K562 (cell line): ENCODE measurements at regions not wholly inside any gene's neighbourhood (a gene's known extent, or its start where the extent isn't known, plus 50 kb on each side); places are given as distances from the start of the nearest gene placed in this dataset.

Experiments used
- ATAC-seq: fragments of 200-7000 bp; cut with Tn5 transposase; 3 replicates; pipeline ENCODE4 v1.9.1; 2020; ENCODE audit warnings: moderate library complexity
- BruUV-seq: library from RNA; stranded (reverse); fragments of 400-500 nt; replicated peaks from 2 replicates; lab custom pipeline; 2021; lab: Mats Ljungman, UMichigan
- CTCF ChIA-PET: fragments of 300-600 bp; formaldehyde crosslinking; extraction: SDS; loops from one replicate; lab custom pipeline; 2021; ENCODE audit warnings: low intra/inter-chr PET ratio; lab: Yijun Ruan, JAX
- POLR2A ChIA-PET: fragments of 300-600, 350-650 bp; sonication (Branson Sonifier 250); formaldehyde crosslinking; extraction: SDS; loops from one replicate; lab custom pipeline; 2021; ENCODE audit warnings: antibody characterized with exemption, inconsistent platforms; lab: Yijun Ruan, JAX
- DNase-seq, 4 experiments: peaks; one replicate each; pipeline versions ENCODE4 v3.0.0 to v3.0.0-alpha.2; 2011 to 2018; ENCODE audit warnings: low spot score in 3 of 4, mixed read lengths in 3 of 4; ENCODE audit errors: extremely low read depth in 1 of 4
- FAIRE-seq: peaks from 2 replicates; lab custom pipeline; 2011; peaks lifted over from hg19 to GRCh38; lab: Jason Lieb, UNC
- H2AFZ ChIP-seq: 2 replicates; pipeline ENCODE4 v1.6.0; 2011; ENCODE audit warnings: low read depth, low read length, control low read depth, inconsistent platforms
- H3K27ac ChIP-seq: fragments of 200-600 bp; 3 replicates; pipeline ENCODE4 v1.8.0; 2011; ENCODE audit warnings: low read depth, mild to moderate bottlenecking, control low read depth, inconsistent platforms, low read length, moderate library complexity, mixed read lengths; ENCODE audit errors: extremely low read depth
- H3K27me3 ChIP-seq, 2 experiments: fragments of 300-600 bp in 1 of 2; 2 replicates in 1 of 2; 3 replicates in 1 of 2; pipeline versions ENCODE4 v1.6.0 to v1.8.0; 2011; ENCODE audit warnings: inconsistent platforms in 2 of 2, low read length in 2 of 2, mild to moderate bottlenecking in 1 of 2, mixed read lengths in 1 of 2, moderate library complexity in 1 of 2; ENCODE audit not compliant: control insufficient read depth in 2 of 2, insufficient read depth in 2 of 2
- H3K36me3 ChIP-seq: fragments of 300-600 bp; 3 replicates; pipeline ENCODE4 v1.8.0; 2011; ENCODE audit warnings: mild to moderate bottlenecking, low read length, inconsistent platforms; ENCODE audit not compliant: control insufficient read depth, insufficient read depth
- H3K4me1 ChIP-seq, 2 experiments: fragments of 200-600 bp in 1 of 2; replicated peaks in 1 of 2; 2 replicates in 1 of 2; 3 replicates in 1 of 2; pipeline versions ENCODE4 v1.5.1 to v1.8.0; 2011; ENCODE audit warnings: inconsistent platforms in 2 of 2, low read length in 2 of 2, mild to moderate bottlenecking in 1 of 2, mixed read lengths in 1 of 2, moderate library complexity in 1 of 2; ENCODE audit not compliant: control insufficient read depth in 2 of 2, insufficient read depth in 2 of 2
- H3K4me2 ChIP-seq: 2 replicates; pipeline ENCODE4 v1.6.1; 2011; ENCODE audit warnings: low read length, control low read depth, inconsistent platforms, mixed read lengths; ENCODE audit not compliant: insufficient read depth
- H3K4me3 ChIP-seq: fragments of 200-600 bp; sonication (generic), shearing (Covaris generic); 2 replicates; pipeline ENCODE4 v1.5.1; 2016; ENCODE audit warnings: control low read depth, inconsistent platforms
- H3K79me2 ChIP-seq: fragments of 200-600 bp; 3 replicates; pipeline ENCODE4 v1.8.0; 2011; ENCODE audit warnings: low read length, inconsistent platforms; ENCODE audit not compliant: control insufficient read depth, insufficient read depth
- H3K9ac ChIP-seq, 2 experiments: 2 replicates each; pipeline versions ENCODE4 v1.6.0 to v1.6.1; 2011; ENCODE audit warnings: low read depth in 2 of 2, low read length in 2 of 2, control low read depth in 1 of 2, inconsistent platforms in 1 of 2, mild to moderate bottlenecking in 1 of 2, mixed read lengths in 1 of 2; ENCODE audit not compliant: insufficient read depth in 1 of 2
- H3K9me1 ChIP-seq: one replicate; pipeline ENCODE4 v1.6.0; 2011; ENCODE audit warnings: inconsistent platforms, mild to moderate bottlenecking, low read length, moderate library complexity; ENCODE audit not compliant: control insufficient read depth, insufficient read depth
- H3K9me3 ChIP-seq: replicated peaks from 2 replicates; pipeline ENCODE4 v1.5.1; 2011; ENCODE audit warnings: low read depth, low read length, inconsistent platforms; ENCODE audit not compliant: control insufficient read depth, insufficient read depth
- H4K20me1 ChIP-seq: replicated peaks from 2 replicates; pipeline ENCODE4 v1.6.1; 2011; ENCODE audit warnings: low read length, inconsistent platforms, mixed read lengths; ENCODE audit not compliant: control insufficient read depth, insufficient read depth
- BRD4 ChIP-seq: fragments of 200-600 bp; sonication (generic); IDR thresholded peaks from 2 replicates; pipeline ENCODE4 v1.6.1; 2017; ENCODE audit warnings: inconsistent platforms
- CBX8 ChIP-seq: fragments of 200-600 bp; sonication (generic); IDR thresholded peaks from 2 replicates; pipeline ENCODE4 v1.6.1; 2012; ENCODE audit warnings: borderline replicate concordance, mixed run types, low read depth, mild to moderate bottlenecking, moderate library complexity, mixed read lengths, low read length, control low read depth, inconsistent platforms; ENCODE audit not compliant: poor library complexity, severe bottlenecking; ENCODE audit errors: extremely low read depth
- CREBBP ChIP-seq: IDR thresholded peaks from one replicate; pipeline ENCODE4 v1.6.1; 2012; ENCODE audit warnings: low read depth, mild to moderate bottlenecking, control low read depth, inconsistent platforms, low read length
- EGR1 ChIP-seq: fragments of 450-650 bp; conservative IDR thresholded peaks from 2 replicates; pipeline ENCODE4 v1.6.1; 2017; ENCODE audit warnings: mild to moderate bottlenecking
- MTF1 ChIP-seq: fragments of 250-450 bp; sonication (Bioruptor Pico); IDR thresholded peaks from 2 replicates; pipeline ENCODE4 v1.9.0; 2021; ENCODE audit warnings: moderate library complexity, mild to moderate bottlenecking, inconsistent platforms, borderline replicate concordance
- NR2C2 ChIP-seq, 2 experiments: fragments of 200-800 bp in 1 of 2; sonication (Bioruptor generic) in 1 of 2; sonication (generic) in 1 of 2; formaldehyde crosslinking in 1 of 2; IDR thresholded peaks; 2 replicates each; pipeline versions ENCODE4 v1.6.1 to v1.8.0; 2016 to 2022; ENCODE audit warnings: mild to moderate bottlenecking in 1 of 2, missing compliant biosample characterization in 1 of 2, missing genetic modification characterization in 1 of 2, missing genetic modification reagents in 1 of 2
- PHF20 ChIP-seq: fragments of 450-650 bp; IDR thresholded peaks from 2 replicates; pipeline ENCODE4 v1.6.1; 2018; ENCODE audit not compliant: partially characterized antibody
- POLR3G ChIP-seq: IDR thresholded peaks from 2 replicates; pipeline ENCODE4 v1.6.1; 2011; ENCODE audit not compliant: insufficient read length, insufficient replicate concordance; ENCODE audit errors: extremely low read depth
- RFX1 ChIP-seq: fragments of 450-650 bp; IDR thresholded peaks from 2 replicates; pipeline ENCODE4 v1.6.1; 2016; ENCODE audit warnings: mild to moderate bottlenecking, moderate library complexity
- XRCC3 ChIP-seq: fragments of 450-650 bp; IDR thresholded peaks from 2 replicates; pipeline ENCODE4 v1.6.1; 2017; ENCODE audit warnings: mild to moderate bottlenecking, moderate library complexity
- ZNF561 ChIP-seq: fragments of 450-650 bp; formaldehyde crosslinking; conservative IDR thresholded peaks from 2 replicates; pipeline ENCODE4 v1.4.0; 2020; ENCODE audit warnings: mild to moderate bottlenecking, moderate library complexity
- ZNF707 ChIP-seq: fragments of 250-450 bp; sonication (Bioruptor Pico); conservative IDR thresholded peaks from 2 replicates; pipeline ENCODE4 v1.8.0; 2022; ENCODE audit warnings: inconsistent platforms, mild to moderate bottlenecking, moderate library complexity
- ZNF77 ChIP-seq: fragments of 250-450 bp; sonication (Bioruptor Pico); IDR thresholded peaks from 2 replicates; pipeline ENCODE4 v1.5.0; 2020
- WGBS: fragments of 100-300 bp; shearing (Covaris generic); methylation state at CpG from one replicate; pipeline ENCODE4 v1.1.6; 2016; ENCODE audit warnings: low coverage, mixed read lengths; ENCODE audit not compliant: insufficient coverage; ENCODE audit errors: missing lambda C conversion rate; 5-methylcytosine and 5-hydroxymethylcytosine counted together
- in situ Hi-C: fragments of 300-500 bp; cut with MboI; formaldehyde crosslinking; loops from 4 replicates; pipeline ENCODE4 v1.15.0; 2018; ENCODE audit warnings: inconsistent platforms, mixed read lengths
- intact Hi-C: fragments of 100-400 bp; cut with micrococcal nuclease; formaldehyde crosslinking; loops from 2 replicates; pipeline ENCODE4 v1.14.2; 2022
- TF ChIP-seq, protein P1 (sequence below): sonication (generic); formaldehyde crosslinking; IDR thresholded peaks from 2 replicates; pipeline ENCODE4 v1.8.1; 2023; ENCODE audit warnings: mild to moderate bottlenecking, missing genetic modification reagents
- TF ChIP-seq, protein P2 (sequence below): fragments of 200-800 bp; sonication (Bioruptor generic); IDR thresholded peaks from 2 replicates; pipeline ENCODE4 v1.6.1; 2017; ENCODE audit warnings: missing genetic modification characterization, missing compliant biosample characterization

DNA sequence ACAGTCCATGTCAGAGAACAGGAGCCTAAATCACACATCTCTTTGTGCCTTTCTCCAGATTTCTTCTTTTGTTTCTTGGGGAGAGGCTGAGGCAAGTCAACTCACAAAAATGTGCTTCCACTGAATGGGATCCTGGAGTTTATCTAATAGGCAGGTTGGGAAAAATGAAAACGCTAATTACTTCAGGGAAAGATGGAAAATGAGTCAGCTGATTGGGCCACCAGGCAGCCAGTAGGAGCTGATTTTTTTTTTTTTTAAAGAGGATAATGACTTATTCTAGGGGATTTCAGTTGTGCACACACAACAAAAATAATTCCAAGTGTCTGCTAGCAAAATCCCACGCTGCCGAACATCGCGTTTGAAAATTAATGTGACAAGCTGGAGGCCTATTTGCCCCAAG, 412.8 kb upstream of the ZMIZ1 start (continued):
- TF ChIP-seq POLR3G (no peak), BRD4 (no peak), XRCC3 (no peak), CREBBP (no peak), PHF20 (no peak), MTF1 (no peak), ZNF561 (no peak), ZNF77 (CRISPR knock-in tag) (no peak)
- TF ChIP-seq, protein P1, sequence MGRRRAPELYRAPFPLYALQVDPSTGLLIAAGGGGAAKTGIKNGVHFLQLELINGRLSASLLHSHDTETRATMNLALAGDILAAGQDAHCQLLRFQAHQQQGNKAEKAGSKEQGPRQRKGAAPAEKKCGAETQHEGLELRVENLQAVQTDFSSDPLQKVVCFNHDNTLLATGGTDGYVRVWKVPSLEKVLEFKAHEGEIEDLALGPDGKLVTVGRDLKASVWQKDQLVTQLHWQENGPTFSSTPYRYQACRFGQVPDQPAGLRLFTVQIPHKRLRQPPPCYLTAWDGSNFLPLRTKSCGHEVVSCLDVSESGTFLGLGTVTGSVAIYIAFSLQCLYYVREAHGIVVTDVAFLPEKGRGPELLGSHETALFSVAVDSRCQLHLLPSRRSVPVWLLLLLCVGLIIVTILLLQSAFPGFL (CRISPR knock-in tag): no peak

DNA sequence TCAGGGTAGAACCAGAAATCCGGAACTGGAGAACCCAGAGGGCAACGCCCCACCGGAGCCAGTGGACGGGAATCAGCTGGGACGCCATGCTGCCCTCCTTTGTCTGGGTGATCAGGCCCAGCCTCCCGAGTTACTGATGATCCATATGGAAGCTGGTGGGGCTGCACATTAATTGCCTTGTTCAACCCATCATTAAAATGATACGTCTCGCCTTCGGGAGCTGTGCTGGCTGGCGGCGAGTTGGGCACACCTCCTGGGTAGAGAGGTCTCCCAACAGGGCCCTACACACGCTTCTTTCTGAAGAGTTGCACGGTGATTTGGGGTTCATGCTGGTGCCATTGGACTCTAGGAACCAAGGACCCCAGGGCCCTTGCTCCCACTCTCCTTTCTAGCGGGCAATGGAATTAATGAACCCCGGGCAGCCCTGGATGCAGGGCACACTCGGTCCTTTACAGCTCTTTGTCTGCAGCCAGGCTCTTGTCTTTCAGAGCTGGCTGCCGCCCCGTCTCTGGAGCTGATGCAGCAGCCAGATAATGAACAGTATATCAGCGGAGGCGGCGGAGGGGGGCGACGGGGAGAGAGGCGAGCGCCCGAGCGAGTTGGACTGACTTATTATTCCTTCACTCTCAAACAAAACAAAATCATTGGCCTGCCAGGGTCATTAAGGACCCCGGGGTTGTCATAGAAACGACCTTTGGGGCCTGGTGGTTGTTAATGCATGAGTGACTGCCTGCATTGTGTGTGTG, 412.2 kb upstream of the ZMIZ1 start:
- Histone ChIP-seq H3K79me2 (no peaks in the 10 kb centered on the region), H2AFZ (no peak overlapping the region), H3K4me2 (no peak overlapping the region), H4K20me1 (0 out of 2 replicates have a peak, but pooled peaks cover 5% of the 10 kb centered on the region), H3K9me1 (no peaks in the 10 kb centered on the region), H3K4me3 (no peak overlapping the region), H3K9me3 (no peaks in the 10 kb centered on the region), H3K36me3 (no peaks in the 10 kb centered on the region)
- FAIRE-seq (no peak), DNase-seq (peak in 1 of 4 experiments; percentile 11), ATAC-seq (peak; percentile 65)
- intact Hi-C loops: loop anchor here (5.0 to 10.0 kb wide), 4 partner anchors 229 to 609 kb away; no protein-coding TSS in a partner anchor
- WGBS: 4% methylated on average over 29 of the region's 29 CpGs
- no TSS peak for BruUV-seq
- ChIA-PET CTCF (interaction anchor here (0.6 kb wide), 2 partner anchors 409 to 626 kb away, joined by 3 read pairs; no protein-coding TSS in a partner anchor), POLR2A (interaction anchor here (0.7 kb wide), 3 partner anchors 19 to 600 kb away, joined by 3 to 4 read pairs (median 3); no protein-coding TSS in a partner anchor)
- TF ChIP-seq RFX1 (peak; percentile 56), NR2C2 (CRISPR knock-in tag; IDR thresholded peaks at IDR 0.05) (no peak), NR2C2 (tag; IDR thresholded peaks at IDR 0.05) (0 out of 2 replicates have a peak, but pooled peaks have one; percentile 10), ZNF707 (CRISPR knock-in tag) (no peak), CBX8 (no peak), EGR1 (0 out of 2 replicates have a peak, but pooled peaks have one; percentile 16)
- TF ChIP-seq, protein P2, sequence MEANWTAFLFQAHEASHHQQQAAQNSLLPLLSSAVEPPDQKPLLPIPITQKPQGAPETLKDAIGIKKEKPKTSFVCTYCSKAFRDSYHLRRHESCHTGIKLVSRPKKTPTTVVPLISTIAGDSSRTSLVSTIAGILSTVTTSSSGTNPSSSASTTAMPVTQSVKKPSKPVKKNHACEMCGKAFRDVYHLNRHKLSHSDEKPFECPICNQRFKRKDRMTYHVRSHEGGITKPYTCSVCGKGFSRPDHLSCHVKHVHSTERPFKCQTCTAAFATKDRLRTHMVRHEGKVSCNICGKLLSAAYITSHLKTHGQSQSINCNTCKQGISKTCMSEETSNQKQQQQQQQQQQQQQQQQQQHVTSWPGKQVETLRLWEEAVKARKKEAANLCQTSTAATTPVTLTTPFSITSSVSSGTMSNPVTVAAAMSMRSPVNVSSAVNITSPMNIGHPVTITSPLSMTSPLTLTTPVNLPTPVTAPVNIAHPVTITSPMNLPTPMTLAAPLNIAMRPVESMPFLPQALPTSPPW (CRISPR knock-in tag): peak; percentile 91
- TF ChIP-seq, all 486 proteins: peak for 4
- in situ Hi-C loops: no loop called here
- H3K27ac ChIP-seq: no peak overlapping the region
- peaks cover 2 to 15% of the 10 kb centered on the region in 2 experiments; a peak in 3 of 5 replicates for H3K27me3 ChIP-seq
- H3K9ac ChIP-seq: no peak overlapping the region
- peaks cover 0 to 5% of the 10 kb centered on the region in 2 experiments; a peak in 1 of 5 replicates for H3K4me1 ChIP-seq
